HG03064 (cell line): ENCODE measurements at regions not wholly inside any gene's neighbourhood (a gene's known extent, or its start where the extent isn't known, plus 50 kb on each side); places are given as distances from the start of the nearest gene placed in this dataset.
"Not testable (repeated sequence)": the region's sequence is repeated elsewhere in the genome, so short reads cannot be mapped to it uniquely, and the experiment has no call there.

Experiments used
- ATAC-seq: cut with Tn5 transposase; IDR thresholded peaks from one replicate; pipeline ENCODE4 v1.9.1; 2021; ENCODE audit warnings: low read depth; ENCODE audit not compliant: unreplicated experiment

GRCh38 chr2:195471807-195472206 lies 185.2 kb upstream of the SLC39A10 start:
- no peak for ATAC-seq

- ATAC-seq = peak; percentile 40
Measured at GRCh38 chr2:195471163-195471562, 185.9 kb upstream of the SLC39A10 start.

GRCh38 chr2:195470622-195471021 lies 186.4 kb upstream of the SLC39A10 start:
- peak; percentile 41 for ATAC-seq

DNA sequence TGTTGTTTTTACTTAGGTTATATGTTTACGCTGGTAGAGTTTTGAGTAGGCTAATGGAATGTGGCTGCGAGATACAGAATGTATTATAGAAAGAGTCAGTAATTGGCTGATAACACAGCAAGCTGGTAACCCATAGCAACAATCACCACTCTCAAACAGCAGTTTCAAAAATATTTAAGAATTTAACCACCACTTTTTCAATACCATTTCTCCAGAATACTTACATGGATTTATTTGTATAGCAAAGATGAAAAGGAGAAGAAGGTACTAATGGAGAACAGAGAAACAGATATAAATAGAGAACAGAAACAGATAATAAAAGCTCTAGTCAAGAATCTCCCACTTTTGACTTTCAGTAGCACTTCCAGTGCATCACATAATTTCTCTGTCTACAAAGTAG lies 188.3 kb upstream of the SLC39A10 start:
- peak; percentile 84 for ATAC-seq

DNA sequence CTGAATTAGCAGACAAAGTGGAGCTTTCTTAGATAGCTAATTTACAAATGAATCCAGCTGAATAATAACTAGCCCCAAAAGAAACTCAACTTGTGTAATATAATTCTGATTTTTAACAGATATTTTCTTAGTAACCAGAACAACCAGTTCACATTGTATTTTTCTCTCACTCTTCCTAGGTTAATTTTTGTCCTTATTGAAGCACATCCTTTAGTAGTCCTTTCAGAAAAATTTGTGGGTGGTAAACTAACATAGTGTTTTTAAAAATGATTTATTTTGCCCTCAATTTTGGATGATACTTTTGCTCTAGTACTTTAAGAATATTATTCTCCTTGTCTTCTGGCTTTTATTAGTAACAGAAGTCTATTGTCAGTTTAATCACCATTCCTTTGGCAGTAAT lies 190.6 kb upstream of the SLC39A10 start:
- no peak for ATAC-seq

GRCh38 chr2:195461010-195461409 lies 196.0 kb upstream of the SLC39A10 start:
- no peak for ATAC-seq

- ATAC-seq = no peak
Measured at GRCh38 chr2:195458936-195459335, 198.1 kb upstream of the SLC39A10 start.

DNA sequence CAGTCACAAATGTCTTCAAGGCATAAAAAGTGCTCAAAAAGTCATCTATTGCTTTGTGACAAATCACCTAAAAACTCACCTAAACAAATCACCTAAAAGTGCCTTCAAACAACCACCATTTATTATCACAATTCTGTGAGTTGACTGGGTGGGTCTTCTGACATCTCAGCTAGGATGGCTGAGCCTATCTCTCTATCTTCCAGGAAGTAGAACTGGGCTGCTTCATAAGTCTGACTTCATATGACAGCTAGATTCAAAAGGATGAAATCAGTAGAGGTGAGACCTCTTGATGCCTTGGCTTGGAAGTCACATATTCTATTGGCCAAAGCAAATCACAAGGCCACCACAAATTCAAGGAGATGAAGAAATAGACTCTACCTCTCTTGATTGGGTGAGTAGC lies 199.2 kb upstream of the SLC39A10 start:
- no peak for ATAC-seq

- no peak for ATAC-seq
Measured at GRCh38 chr2:195456771-195457170, 200.3 kb upstream of the SLC39A10 start.

DNA sequence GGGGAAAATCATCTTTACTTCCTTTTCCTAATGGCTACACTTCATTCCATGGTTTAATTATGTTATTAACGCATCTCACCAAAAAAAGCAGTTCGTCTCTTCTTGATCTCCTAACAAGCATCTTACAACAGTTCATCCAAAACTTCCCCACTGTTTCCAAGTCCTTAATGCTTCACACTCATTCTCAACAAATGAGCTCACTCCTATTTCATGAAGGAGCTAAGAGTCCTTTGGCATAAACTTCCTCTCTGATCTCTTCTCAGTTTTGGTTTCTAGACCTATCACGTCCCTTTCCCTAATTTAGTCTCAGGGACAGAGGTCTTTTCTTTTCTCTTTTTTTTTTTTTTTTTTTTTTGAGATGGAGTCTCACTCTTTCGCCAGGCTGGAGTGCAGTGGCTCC lies 205.9 kb upstream of the SLC39A10 start:
- ATAC-seq = no peak

DNA sequence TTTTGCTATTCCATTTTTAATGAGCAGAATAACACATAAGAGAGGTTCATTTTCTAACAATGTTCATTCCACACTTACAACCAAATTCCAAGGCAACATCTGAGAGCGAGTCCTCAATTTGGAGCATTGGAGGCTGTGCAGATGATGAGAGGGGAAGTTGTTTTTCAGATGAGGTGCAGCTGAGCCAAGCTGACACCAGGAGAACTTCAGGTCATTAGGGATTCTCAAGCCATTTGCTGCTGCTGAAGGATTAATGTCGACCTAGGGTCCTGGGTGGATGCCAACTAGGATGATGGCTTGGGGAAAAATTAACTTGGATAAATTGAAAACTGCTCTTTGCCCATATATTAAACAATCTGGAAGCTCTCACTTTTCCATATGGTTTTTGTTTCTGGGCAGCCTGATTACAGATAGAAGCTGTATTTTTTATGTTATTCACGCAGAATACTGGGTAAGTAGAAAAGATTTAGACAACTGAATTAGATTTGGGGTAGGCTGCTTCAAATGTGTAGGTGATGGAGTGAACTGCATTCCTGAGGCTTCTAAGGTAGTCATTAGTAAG lies 206.4 kb upstream of the SLC39A10 start:
- no peak for ATAC-seq

GRCh38 chr2:195447323-195447975 lies 209.6 kb upstream of the SLC39A10 start:
- no peak for ATAC-seq

GRCh38 chr2:195445639-195446038 lies 211.4 kb upstream of the SLC39A10 start:
- no peak for ATAC-seq

GRCh38 chr2:195443926-195444325 lies 213.1 kb upstream of the SLC39A10 start:
- no peak for ATAC-seq

DNA sequence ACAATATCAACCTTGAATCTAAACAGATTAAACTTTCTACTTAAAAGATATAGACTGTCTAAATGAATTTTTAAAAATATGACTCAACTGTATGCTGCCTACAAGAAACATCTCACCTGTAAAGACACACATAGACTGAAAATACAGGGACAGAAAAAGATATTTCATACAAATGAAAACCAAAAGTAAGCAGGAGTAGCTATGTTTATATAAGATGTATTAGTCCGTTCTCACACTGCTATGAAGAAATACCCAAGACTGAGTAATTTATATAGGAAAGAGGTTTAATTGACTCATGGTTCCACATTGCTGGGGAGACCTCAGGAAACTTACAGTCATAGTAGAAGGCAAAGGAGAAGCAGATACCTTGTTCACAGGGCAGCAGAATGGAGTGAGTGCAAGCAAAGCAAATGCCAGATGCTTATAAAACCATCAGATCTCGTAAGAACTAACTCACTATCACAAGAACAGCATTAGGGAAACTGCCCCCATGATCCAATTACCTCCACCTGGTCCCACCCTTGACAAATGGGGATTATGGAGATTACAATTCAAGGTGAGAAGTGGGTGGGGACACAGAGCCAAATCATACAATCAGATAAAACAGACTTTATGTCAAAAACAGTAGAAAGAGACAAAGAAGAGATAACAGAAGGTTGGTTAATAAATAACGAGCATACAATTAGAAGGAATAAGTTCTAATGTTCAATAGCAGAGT lies 214.4 kb upstream of the SLC39A10 start:
- no peak for ATAC-seq

- ATAC-seq = no peak
Measured at GRCh38 chr2:195438692-195439091, 218.3 kb upstream of the SLC39A10 start.

DNA sequence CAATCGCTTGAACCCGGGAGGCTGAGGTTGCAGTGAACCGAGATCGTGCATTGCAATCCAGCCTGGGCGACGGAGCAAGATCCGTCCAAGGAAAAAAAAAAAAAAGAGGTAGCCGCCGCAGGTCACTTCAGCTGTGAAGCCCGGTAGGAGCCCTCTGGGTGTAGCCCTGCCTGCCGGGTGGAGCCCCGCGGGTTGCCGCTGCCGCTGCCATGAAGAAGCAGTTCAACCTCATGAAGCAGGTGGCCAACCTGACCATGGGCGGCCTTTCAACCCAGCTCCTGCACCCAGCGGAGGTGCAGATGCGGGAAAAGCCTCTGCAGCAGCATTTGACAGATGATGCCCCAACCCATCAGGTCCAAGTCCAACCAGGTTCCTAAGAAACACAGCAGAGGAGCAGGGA lies 219.5 kb upstream of the SLC39A10 start:
- no peak for ATAC-seq

DNA sequence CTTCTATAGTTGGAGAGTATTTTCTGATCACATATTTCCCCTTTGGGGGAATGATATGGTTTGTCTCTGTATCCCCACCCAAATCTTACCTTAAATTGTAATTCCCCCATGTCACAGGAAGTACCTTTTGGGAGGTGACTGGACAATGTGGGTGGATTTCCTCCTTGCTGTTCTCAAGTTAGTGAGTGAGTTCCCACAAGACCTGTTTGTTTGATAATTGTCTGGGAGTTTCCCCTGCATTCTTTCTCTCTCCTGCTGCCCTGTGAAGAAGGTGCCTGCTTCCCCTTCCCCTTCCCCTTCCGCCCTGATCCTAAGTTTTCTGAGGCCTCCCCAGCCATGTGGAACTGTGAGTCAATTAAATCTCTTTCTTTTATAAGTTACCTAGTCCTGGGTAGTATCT lies 222.7 kb upstream of the SLC39A10 start:
- no peak for ATAC-seq

DNA sequence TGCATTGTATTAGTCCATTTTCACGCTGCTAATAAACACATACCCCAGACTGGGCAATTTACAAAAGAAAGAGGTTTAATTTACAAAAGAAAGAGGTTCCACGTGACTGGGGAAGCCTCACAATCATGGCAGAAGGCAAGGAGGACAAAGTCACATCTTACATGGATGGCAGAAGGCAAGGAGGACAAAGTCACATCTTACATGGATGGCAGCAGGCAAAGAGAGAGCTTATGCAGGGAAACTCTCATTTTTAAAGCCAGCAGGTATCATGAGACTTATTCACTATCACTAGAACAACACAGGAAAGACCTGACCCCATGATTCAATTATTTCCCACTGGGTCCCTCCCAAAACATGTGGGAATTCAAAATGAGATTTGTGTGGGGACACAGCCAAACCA lies 223.3 kb upstream of the SLC39A10 start:
- not testable (repeated sequence) for ATAC-seq

GRCh38 chr2:195428673-195429072 lies 228.4 kb upstream of the SLC39A10 start:
- ATAC-seq = no peak

DNA sequence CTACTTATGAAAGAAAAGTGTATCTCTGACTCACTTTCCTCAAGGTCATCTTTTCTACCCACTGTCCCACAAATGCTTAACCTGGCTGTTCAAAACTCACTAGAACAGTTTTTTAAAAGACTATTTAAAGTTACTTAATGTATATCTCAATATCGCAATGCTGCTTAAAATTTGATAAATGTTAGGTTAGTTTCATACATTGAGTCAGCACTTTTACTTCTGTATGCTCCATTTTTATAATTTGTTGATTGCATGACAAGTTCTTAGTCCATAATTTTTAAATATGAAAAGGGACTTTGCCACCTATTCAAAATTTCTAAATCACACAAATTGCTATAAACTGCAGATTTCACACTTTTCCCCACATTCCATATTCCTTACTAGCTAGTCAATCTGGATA lies 231.7 kb upstream of the SLC39A10 start:
- no peak for ATAC-seq

- no peak for ATAC-seq
Measured at GRCh38 chr2:195419033-195419432, 238.0 kb upstream of the SLC39A10 start.
